ENCODE measurements at regions not wholly inside any gene's neighbourhood (a gene's known extent, or its start where the extent isn't known, plus 50 kb on each side); places are given as distances from the start of the nearest gene placed in this dataset.

GRCh38 chr20:51143652-51144051, 120.7 kb upstream of the KCNG1 start:
- no peak for TF ChIP-seq CTCF (IDR thresholded peaks at IDR 0.05; ENCODE audit: borderline replicate concordance, control extremely low read depth, extremely low read depth, insufficient read depth, missing control alignments)
- DNase-seq (ENCODE audit: low spot score), result no peak
- in situ Hi-C loops (cut with MboI; ENCODE audit: low sequenced_read_pairs, unreplicated experiment), result no loop called here

GRCh38 chr20:51142448-51142847, 119.5 kb upstream of the KCNG1 start:
- TF ChIP-seq CTCF (IDR thresholded peaks at IDR 0.05; ENCODE audit: borderline replicate concordance, control extremely low read depth, extremely low read depth, insufficient read depth, missing control alignments), result no peak
- in situ Hi-C loops (cut with MboI; ENCODE audit: low sequenced_read_pairs, unreplicated experiment), result no loop called here

GRCh38 chr20:51140671-51141070, 117.8 kb upstream of the KCNG1 start:
- DNase-seq (ENCODE audit: low spot score), result no peak
- TF ChIP-seq CTCF (IDR thresholded peaks at IDR 0.05; ENCODE audit: borderline replicate concordance, control extremely low read depth, extremely low read depth, insufficient read depth, missing control alignments), result no peak
- in situ Hi-C loops (cut with MboI; ENCODE audit: low sequenced_read_pairs, unreplicated experiment), result no loop called here

More at GRCh38 chr20:51142448-51142847, 119.5 kb upstream of the KCNG1 start:
- DNase-seq (ENCODE audit: low spot score), result no peak

GRCh38 chr20:51139891-51140290, 117.0 kb upstream of the KCNG1 start:
- DNase-seq (ENCODE audit: low spot score), result no peak
- in situ Hi-C loops (cut with MboI; ENCODE audit: low sequenced_read_pairs, unreplicated experiment), result no loop called here
- no peak for TF ChIP-seq CTCF (IDR thresholded peaks at IDR 0.05; ENCODE audit: borderline replicate concordance, control extremely low read depth, extremely low read depth, insufficient read depth, missing control alignments)

GRCh38 chr20:51138576-51138975, 115.7 kb upstream of the KCNG1 start:
- DNase-seq (ENCODE audit: low spot score), result no peak
- in situ Hi-C loops (cut with MboI; ENCODE audit: low sequenced_read_pairs, unreplicated experiment), result no loop called here
- no peak for TF ChIP-seq CTCF (IDR thresholded peaks at IDR 0.05; ENCODE audit: borderline replicate concordance, control extremely low read depth, extremely low read depth, insufficient read depth, missing control alignments)

GRCh38 chr20:51137461-51137860, 114.6 kb upstream of the KCNG1 start:
- no peak for DNase-seq (ENCODE audit: low spot score)
- TF ChIP-seq CTCF (IDR thresholded peaks at IDR 0.05; ENCODE audit: borderline replicate concordance, control extremely low read depth, extremely low read depth, insufficient read depth, missing control alignments), result no peak
- in situ Hi-C loops (cut with MboI; ENCODE audit: low sequenced_read_pairs, unreplicated experiment), result no loop called here
